NT2/D1 (cell line): ENCODE measurements at regions not wholly inside any gene's neighbourhood (a gene's known extent, or its start where the extent isn't known, plus 50 kb on each side); places are given as distances from the start of the nearest gene placed in this dataset.

Experiments used
- SUZ12 ChIP-seq: IDR thresholded peaks from 2 replicates; pipeline ENCODE4 v1.6.1; 2011; ENCODE audit not compliant: insufficient read length, insufficient read depth; ENCODE audit errors: extremely low read depth
- YY1 ChIP-seq: IDR thresholded peaks from 2 replicates; pipeline ENCODE4 v1.6.1; 2011; ENCODE audit not compliant: insufficient read length, insufficient read depth
- ZNF274 ChIP-seq: IDR thresholded peaks from 2 replicates; pipeline ENCODE4 v1.6.1; 2011; ENCODE audit warnings: mild to moderate bottlenecking, low read depth, low read length

DNA sequence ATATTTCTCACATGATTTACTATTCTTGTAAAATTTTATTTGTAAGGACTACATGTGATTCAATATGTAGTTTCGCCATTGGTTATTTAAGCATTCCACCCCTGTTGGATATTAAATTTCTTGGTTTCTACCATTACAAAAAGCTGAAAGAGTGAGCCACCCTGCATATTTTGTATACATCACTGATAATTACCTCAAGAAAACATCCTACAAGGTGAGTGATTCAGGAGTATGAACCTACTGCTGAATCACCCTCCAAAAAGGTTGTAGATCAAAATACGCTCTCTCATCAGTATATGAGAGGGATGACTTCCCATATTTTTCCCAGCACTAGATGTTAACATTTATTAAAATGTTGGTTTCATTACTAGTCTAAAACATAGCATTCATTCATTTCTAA lies 454.3 kb upstream of the WWC1 start:
- TF ChIP-seq SUZ12 (no peak), YY1 (no peak), ZNF274 (no peak)
